CD4-positive, alpha-beta T cell (primary cell): ENCODE measurements at regions not wholly inside any gene's neighbourhood (a gene's known extent, or its start where the extent isn't known, plus 50 kb on each side); places are given as distances from the start of the nearest gene placed in this dataset.

ENCODE experiments used
- ATAC-seq: fragments of 200-7000 bp; cut with Tn5 transposase; one replicate; pipeline ENCODE4 v1.10.0; 2022; ENCODE audit warnings: mild to moderate bottlenecking; ENCODE audit not compliant: poor library complexity
- CTCF ChIA-PET: fragments of 350-600 bp; sonication (Branson Sonifier 250); formaldehyde crosslinking; loops from one replicate; lab custom pipeline; 2021; ENCODE audit warnings: antibody characterized with exemption, inconsistent platforms; lab: Charles Lee
- POLR2A ChIA-PET: fragments of 350-600 bp; sonication (Branson Sonifier 250); formaldehyde crosslinking; loops from one replicate; lab custom pipeline; 2021; ENCODE audit warnings: antibody characterized with exemption, inconsistent platforms; lab: Charles Lee
- DNase-seq, 14 experiments: peaks; one replicate each; pipeline ENCODE4 v3.0.0-alpha.2; 2013 to 2020; ENCODE audit warnings: mixed read lengths in 2 of 14
- H3K27ac ChIP-seq, 2 donors: one replicate each; pipeline versions ENCODE4 v1.5.1 to v1.7.0; 2013; ENCODE audit warnings: low read length in 2 of 2, low read depth in 1 of 2, mild to moderate bottlenecking in 1 of 2
- H3K27me3 ChIP-seq, 2 experiments: 1 replicate in 1 of 2; 2 replicates in 1 of 2; pipeline versions ENCODE4 v1.6.1 to v1.7.0; 2013; ENCODE audit warnings: low read length in 2 of 2, control low read depth in 1 of 2, mild to moderate bottlenecking in 1 of 2, moderate library complexity in 1 of 2; ENCODE audit not compliant: insufficient read depth in 2 of 2, control insufficient read depth in 1 of 2
- H3K36me3 ChIP-seq: one replicate; pipeline ENCODE4 v1.6.1; 2013; ENCODE audit warnings: low read length, control low read depth; ENCODE audit not compliant: insufficient read depth
- H3K4me1 ChIP-seq: one replicate; pipeline ENCODE4 v1.6.1; 2013; ENCODE audit warnings: low read length, control low read depth; ENCODE audit not compliant: insufficient read depth
- H3K4me3 ChIP-seq: one replicate; pipeline ENCODE4 v1.5.1; 2013; ENCODE audit warnings: mild to moderate bottlenecking, low read length, moderate library complexity
- H3K9me3 ChIP-seq, 2 experiments: 1 replicate in 1 of 2; 2 replicates in 1 of 2; pipeline versions ENCODE4 v1.6.1 to v1.7.0; 2013; ENCODE audit warnings: low read length in 2 of 2, mild to moderate bottlenecking in 2 of 2, control low read depth in 1 of 2, moderate library complexity in 1 of 2; ENCODE audit not compliant: control insufficient read depth in 1 of 2, insufficient read depth in 1 of 2
- H3K27ac Mint-ChIP-seq: one replicate; pipeline ENCODE4 v1.8.0; 2020; ENCODE audit warnings: mixed read lengths
- H3K27me3 Mint-ChIP-seq: one replicate; pipeline ENCODE4 v1.8.0; 2021; ENCODE audit warnings: mixed read lengths
- H3K36me3 Mint-ChIP-seq: one replicate; pipeline ENCODE4 v1.8.0; 2021; ENCODE audit warnings: low read depth, mixed read lengths
- H3K4me1 Mint-ChIP-seq: one replicate; pipeline ENCODE4 v1.8.0; 2021; ENCODE audit warnings: low read depth, mixed read lengths
- H3K4me3 Mint-ChIP-seq: one replicate; pipeline ENCODE4 v1.8.0; 2020; ENCODE audit warnings: mild to moderate bottlenecking, mixed read lengths
- H3K9me3 Mint-ChIP-seq: one replicate; pipeline ENCODE4 v1.8.0; 2020; ENCODE audit warnings: mixed read lengths
- CTCF ChIP-seq: fragments of 200-600 bp; IDR thresholded peaks from one replicate; pipeline ENCODE4 v1.8.0; 2022; ENCODE audit warnings: antibody characterized with exemption, mild to moderate bottlenecking
- intact Hi-C, 2 experiments: fragments of 100-400 bp; cut with DNase I in 1 of 2; cut with micrococcal nuclease in 1 of 2; formaldehyde crosslinking; loops; one replicate each; pipeline versions ENCODE4 v1.15.1 to v1.9.0; 2023 to 2025; cut with DNase I, micrococcal nuclease

GRCh38 chr6:120357447-120357846 lies 976.8 kb downstream of the TBC1D32 start:
- Histone ChIP-seq H3K27ac (no peak overlapping the region), H3K9me3 (peaks cover 0 to 14% of the 10 kb centered on the region in 2 experiments), H3K27me3 (no peaks in the 10 kb centered on the region), H3K4me1 (no peaks in the 10 kb centered on the region), H3K4me3 (no peak overlapping the region), H3K36me3 (no peaks in the 10 kb centered on the region)
- intact Hi-C loops: no loop called here
- Mint-ChIP-seq H3K4me3 (no peak overlapping the region), H3K27me3 (no peaks in the 10 kb centered on the region), H3K36me3 (no peaks in the 10 kb centered on the region), H3K9me3 (peaks cover 13% of the 10 kb centered on the region), H3K4me1 (no peaks in the 10 kb centered on the region), H3K27ac (no peak overlapping the region)
- DNase-seq: no peak
- CTCF ChIA-PET: no interaction called here
- POLR2A ChIA-PET: no interaction called here
- TF ChIP-seq CTCF: no peak
- ATAC-seq: no peak

- Mint-ChIP-seq H3K27ac (no peak overlapping the region), H3K4me3 (no peak overlapping the region), H3K9me3 (peaks cover 10% of the 10 kb centered on the region), H3K4me1 (no peaks in the 10 kb centered on the region), H3K36me3 (no peaks in the 10 kb centered on the region), H3K27me3 (no peaks in the 10 kb centered on the region)
- ChIA-PET POLR2A (no interaction called here), CTCF (no interaction called here)
- ATAC-seq (no peak), DNase-seq (no peak)
- peaks cover 0 to 14% of the 10 kb centered on the region in 2 experiments for H3K9me3 ChIP-seq
- intact Hi-C loops: no loop called here
- no peak overlapping the region for H3K27ac ChIP-seq
- H3K4me3 ChIP-seq: no peak overlapping the region
- H3K27me3 ChIP-seq: no peaks in the 10 kb centered on the region
- no peak for TF ChIP-seq CTCF
- H3K36me3 ChIP-seq: no peaks in the 10 kb centered on the region
- H3K4me1 ChIP-seq: no peaks in the 10 kb centered on the region
These were observed 978.5 kb downstream of the TBC1D32 start for GRCh38 chr6:120355822-120356221.

- Histone ChIP-seq H3K9me3 (peaks cover 0 to 6% of the 10 kb centered on the region in 2 experiments), H3K27me3 (no peaks in the 10 kb centered on the region), H3K4me1 (no peaks in the 10 kb centered on the region), H3K36me3 (no peaks in the 10 kb centered on the region), H3K27ac (no peak overlapping the region), H3K4me3 (no peak overlapping the region)
- TF ChIP-seq CTCF: no peak
- ChIA-PET POLR2A (no interaction called here), CTCF (no interaction called here)
- no peaks in the 10 kb centered on the region for H3K4me1 Mint-ChIP-seq
- DNase-seq (no peak), ATAC-seq (no peak)
- intact Hi-C loops: no loop called here
- peaks cover 4% of the 10 kb centered on the region for H3K9me3 Mint-ChIP-seq
- no peaks in the 10 kb centered on the region for H3K27me3 Mint-ChIP-seq
- no peaks in the 10 kb centered on the region for H3K36me3 Mint-ChIP-seq
- H3K4me3 Mint-ChIP-seq: no peak overlapping the region
- H3K27ac Mint-ChIP-seq: no peak overlapping the region
These were observed 979.7 kb downstream of the TBC1D32 start for GRCh38 chr6:120354452-120355098.
